ENCODE measurements at regions not wholly inside any gene's neighbourhood (a gene's known extent, or its start where the extent isn't known, plus 50 kb on each side); places are given as distances from the start of the nearest gene placed in this dataset.

DNA sequence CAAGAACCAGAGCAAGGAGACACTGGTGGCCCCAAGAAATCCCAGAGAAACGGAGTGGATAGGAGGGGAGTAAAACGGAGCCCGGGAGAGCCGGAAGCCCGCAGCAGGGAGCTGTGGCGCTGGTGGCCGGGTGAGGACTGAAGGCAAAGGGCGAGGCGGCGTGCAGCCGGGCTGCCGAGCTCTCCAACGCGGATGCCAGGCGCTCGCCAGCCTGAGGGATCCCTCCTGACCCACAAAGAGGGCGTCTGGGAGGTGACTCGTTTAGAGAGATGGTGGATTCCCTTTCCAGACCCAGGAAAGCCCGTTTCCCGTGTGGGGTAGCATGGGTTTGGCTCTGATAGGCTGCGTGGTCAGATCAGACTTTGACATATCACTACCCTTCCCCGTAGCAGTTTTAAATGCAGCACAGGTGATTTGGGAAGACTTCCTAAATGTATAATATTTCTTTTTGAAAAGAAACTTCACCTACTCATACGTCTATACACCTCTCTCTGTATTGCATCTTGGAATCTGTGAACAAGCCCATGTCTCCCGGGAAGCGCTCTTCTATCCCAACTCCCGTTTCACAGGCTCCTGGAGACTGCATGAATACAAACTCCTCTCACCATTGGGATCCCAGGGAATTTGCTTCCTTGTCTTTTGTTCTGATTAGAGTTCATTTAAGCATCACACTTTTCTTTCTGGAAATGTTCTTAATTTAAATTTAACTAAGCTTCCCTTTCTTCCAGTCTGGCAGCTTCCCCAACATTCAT is 158.1 kb downstream of the C9orf152 start:
- peak; percentile 55 to 56 for DNase-seq
- TF ChIP-seq POLR2A (IDR thresholded peaks at IDR 0.05; ENCODE audit: low read length) = no peak
- TF ChIP-seq GATA1 (IDR thresholded peaks at IDR 0.05; ENCODE audit: low read depth, low read length) = no peak

DNA sequence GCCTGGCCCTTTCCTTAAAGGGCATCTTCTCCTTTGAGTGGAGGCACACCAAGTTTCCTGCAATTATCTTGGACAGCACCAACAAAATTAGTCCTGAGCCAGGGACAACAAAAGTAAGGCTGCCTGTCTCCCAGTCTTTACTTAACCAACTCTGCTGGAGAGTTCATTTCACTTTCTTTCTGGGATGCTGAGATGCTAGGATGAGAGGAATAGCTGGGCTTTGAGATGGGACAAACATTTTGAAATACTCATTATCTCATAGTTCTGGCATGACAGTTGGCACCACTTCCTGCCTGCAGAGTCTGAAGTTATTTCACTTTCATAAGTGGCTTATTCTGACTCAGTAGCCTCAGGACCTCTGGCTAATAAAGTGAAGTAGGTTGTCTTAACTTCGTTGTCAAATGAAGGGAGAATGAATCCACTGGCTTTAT is 157.0 kb downstream of the C9orf152 start:
- peak in 1 of 2 experiments; percentile 6 for DNase-seq
- TF ChIP-seq GATA1 (IDR thresholded peaks at IDR 0.05; ENCODE audit: low read depth, low read length) (no peak), POLR2A (IDR thresholded peaks at IDR 0.05; ENCODE audit: low read length) (no peak)

DNA sequence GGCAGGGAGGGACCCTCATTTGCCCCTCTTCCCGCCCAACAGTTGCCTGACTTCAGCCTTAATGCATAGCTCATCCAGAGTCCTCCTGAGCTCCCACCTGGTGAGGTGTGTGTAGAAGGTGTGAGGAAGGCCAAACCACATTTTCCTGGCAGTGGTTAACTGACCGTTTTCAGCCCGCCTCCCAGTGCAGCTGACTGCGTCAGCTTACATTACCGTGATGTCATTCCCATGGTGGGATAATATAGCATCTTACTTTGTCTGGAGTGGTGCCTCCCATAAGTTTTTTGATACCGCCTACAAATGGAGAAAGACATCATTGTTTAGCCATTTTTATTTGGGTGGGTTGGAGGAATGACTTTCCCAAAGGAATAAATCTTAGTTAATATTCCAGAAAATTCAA is 151.9 kb downstream of the C9orf152 start:
- TF ChIP-seq POLR2A (IDR thresholded peaks at IDR 0.05; ENCODE audit: low read length) (no peak), GATA1 (IDR thresholded peaks at IDR 0.05; ENCODE audit: low read depth, low read length) (no peak)
- no peak for DNase-seq

DNA sequence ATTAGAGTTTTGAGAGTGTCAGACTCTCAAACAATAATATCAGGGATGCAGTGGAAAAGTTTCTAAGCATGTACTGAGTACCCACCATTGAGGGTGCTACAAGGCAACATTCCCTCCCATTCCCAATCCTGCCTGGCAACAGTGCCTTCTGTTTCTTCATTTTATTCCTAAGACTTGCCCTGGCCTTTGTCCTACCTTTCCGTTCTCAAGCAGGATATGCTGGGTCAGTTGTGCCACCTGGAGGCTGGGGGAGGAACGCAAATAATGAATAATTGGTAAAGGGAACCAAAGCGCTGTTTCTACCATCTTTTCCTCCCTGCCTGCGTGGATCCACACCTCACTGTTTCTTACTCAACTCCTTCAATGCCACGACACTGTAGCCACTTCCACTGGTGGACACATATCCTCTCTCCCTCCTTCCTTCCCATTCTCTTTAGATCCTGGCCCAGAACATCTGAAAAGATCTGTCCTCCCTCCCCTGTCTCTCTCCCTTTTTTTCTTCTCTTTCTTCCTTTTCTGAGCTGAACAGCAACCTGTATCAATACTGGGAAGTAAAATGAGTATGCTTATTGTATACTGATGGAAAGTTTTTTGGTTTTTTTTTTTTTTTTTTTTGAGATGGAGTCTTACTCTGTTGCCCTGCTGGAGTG is 149.5 kb downstream of the C9orf152 start:
- no peak for TF ChIP-seq GATA1 (IDR thresholded peaks at IDR 0.05; ENCODE audit: low read depth, low read length)
- no peak for TF ChIP-seq POLR2A (IDR thresholded peaks at IDR 0.05; ENCODE audit: low read length)
- peak; percentile 43 to 50 for DNase-seq

DNA sequence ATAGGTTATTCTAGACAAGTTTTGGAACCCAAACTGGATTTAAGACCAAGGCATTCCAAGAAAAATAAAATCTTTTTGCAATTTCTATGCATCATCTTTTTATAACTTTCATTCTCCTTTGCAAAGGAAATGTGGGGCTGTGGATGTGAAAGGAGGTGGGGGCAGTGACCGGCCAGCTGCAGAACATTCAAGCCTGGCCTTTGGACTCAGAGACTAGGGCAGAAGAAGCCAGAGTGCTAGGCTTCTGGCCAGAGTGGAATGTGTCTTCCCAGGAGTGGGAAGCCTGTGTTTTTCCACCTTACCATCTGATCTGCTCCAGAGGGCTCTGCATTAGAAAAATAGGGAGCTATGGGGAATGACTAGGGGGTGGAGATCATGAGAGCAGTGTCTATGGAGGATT is 148.5 kb downstream of the C9orf152 start:
- no peak for DNase-seq
- no peak for TF ChIP-seq GATA1 (IDR thresholded peaks at IDR 0.05; ENCODE audit: low read depth, low read length)
- TF ChIP-seq POLR2A (IDR thresholded peaks at IDR 0.05; ENCODE audit: low read length) = no peak

DNA sequence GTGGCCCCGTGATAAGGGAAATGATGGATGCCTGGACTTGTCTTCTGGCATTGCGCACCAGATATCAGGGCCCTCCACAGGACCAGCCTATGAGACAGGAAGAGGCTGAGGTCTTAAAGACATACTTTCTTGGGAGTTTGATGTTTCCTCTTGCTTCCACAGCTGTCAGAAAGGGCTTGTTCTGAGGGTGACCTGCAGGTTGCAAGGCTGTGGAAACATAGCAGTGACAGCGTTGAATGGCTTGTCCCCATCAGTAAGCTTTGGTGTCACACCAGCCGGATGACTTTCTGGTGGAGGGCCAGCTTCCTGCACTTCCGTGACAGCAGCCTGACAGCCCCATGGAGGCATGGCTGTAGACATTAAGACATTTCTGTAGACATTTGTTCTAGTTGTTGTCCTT is 143.2 kb downstream of the C9orf152 start:
- peak in 1 of 2 experiments; percentile 25 for DNase-seq
- no peak for TF ChIP-seq GATA1 (IDR thresholded peaks at IDR 0.05; ENCODE audit: low read depth, low read length)
- no peak for TF ChIP-seq POLR2A (IDR thresholded peaks at IDR 0.05; ENCODE audit: low read length)

DNA sequence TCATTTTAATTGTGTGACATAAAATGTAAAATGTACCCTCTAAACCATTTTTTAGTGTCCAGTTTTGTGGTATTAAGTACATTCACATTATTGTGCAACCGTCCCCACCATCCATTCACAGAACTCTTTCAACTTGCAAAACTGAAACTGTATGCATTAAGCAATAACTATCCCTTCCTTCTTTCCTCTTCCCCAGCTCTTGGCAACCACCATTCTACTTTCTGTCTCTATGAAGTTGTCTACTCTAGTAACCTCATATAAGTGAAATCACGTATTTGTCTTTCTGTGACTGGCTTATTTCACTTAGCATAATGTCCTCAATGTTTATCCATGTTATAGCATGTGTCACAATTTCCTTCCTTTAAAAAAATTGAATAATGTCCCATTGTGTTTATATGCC is 142.4 kb downstream of the C9orf152 start:
- no peak for DNase-seq
- TF ChIP-seq GATA1 (IDR thresholded peaks at IDR 0.05; ENCODE audit: low read depth, low read length) (no peak), POLR2A (IDR thresholded peaks at IDR 0.05; ENCODE audit: low read length) (no peak)

DNA sequence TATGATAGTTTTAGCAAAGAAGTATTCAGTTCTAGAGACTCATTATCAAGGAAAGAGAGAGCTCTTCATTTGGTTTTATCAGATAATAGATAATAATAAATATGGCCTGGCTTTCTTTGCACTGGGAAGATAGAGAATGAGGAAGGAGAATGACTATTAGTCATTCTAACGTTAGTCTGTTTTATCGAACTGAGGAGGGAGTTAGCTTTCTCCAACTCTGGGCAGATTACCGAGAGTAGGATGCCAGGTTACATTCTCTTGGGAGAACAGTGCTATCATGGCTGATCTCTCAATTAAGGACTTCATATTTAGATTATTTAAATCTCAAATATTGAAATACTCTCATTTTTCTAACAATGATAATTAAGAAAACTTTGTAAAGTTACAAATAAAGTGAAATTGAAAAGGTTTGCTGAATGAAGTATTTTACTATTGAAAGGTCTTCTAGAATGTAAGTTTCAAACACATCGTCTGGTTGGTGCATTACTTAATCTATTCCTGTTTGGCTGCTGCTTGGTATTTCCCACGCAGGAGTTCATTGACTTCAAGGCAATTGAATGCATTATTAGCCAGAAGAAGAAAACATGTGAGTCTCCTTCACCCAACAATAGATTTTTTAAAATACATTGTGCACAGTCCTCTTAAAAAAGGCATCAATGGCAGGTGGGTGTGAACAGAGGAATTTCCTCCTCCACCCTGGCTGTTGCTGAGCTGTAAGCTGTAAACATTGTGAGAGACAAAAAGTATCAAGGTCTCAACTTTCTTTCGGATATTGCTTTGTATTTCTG is 140.8 kb downstream of the C9orf152 start:
- no peak for TF ChIP-seq POLR2A (IDR thresholded peaks at IDR 0.05; ENCODE audit: low read length)
- no peak for TF ChIP-seq GATA1 (IDR thresholded peaks at IDR 0.05; ENCODE audit: low read depth, low read length)

DNA sequence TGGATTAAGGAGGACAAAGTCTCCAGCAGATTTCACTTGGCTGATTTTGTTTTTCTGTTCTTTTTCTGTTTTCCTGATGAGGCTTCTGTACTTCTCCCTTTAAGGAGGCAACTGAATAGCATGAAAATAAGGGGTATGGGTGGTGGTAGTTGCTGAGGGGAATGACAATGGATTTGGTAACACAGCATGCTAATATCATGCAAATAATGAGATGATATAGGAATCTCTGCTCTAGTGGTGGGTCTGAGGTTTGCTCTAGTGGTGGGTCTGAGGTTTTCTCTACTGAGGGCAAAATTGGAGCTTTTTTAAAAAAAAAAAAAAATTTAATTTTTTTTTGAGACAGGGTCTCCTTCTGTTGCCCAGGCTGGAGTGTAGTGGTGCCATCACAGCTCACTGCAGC is 139.7 kb downstream of the C9orf152 start:
- DNase-seq = no peak

More for the DNA sequence above, 140.8 kb downstream of the C9orf152 start:
- peak in 1 of 2 experiments; percentile 50 for DNase-seq

DNA sequence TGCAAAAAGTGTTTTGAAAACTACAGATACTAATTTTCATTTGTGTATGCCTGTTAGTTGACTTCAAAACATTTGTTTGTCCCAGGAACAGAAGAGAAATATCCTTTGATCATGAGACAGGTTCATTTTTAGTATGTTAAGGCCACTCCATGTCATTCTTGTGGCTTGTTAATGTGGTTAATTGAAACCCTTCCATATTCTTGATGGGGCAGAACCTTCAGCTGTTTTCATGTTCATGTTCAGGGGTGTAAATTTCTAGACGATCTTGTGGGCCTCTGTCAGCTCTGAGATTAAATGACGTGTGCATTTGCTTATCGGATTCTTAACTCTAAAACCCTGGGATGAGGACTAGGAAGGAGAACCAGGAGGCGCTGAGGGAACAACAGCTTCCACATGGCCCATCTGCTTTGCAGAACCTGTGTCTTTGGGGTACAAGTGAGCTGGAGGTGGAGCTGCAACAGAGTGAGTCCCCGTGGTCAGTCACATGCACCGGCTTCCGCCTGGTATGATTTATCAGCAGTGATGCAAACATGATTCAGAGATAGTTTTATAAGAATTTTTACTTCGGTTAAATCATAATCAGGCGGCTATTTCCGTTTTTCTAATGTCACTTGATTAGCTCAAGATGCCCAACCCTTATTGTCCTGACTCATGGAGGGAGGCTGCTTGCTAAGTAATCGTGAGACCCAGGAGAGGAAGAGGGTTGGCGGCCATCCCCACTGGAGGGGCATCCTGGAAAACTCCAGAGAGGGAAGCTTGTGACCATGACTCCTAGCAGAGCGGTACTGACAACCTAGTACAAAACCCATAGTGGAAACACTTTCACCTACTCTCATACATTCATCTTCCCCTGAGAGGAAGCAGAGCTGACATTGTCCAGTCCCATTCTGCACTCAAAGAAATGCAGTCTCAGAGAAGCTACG is 138.4 kb downstream of the C9orf152 start:
- peak; percentile 56 for TF ChIP-seq POLR2A (IDR thresholded peaks at IDR 0.05; ENCODE audit: low read length)
- TF ChIP-seq GATA1 (IDR thresholded peaks at IDR 0.05; ENCODE audit: low read depth, low read length) = no peak
- peak; percentile 43 to 65 for DNase-seq

More for the DNA sequence above, 139.7 kb downstream of the C9orf152 start:
- TF ChIP-seq GATA1 (IDR thresholded peaks at IDR 0.05; ENCODE audit: low read depth, low read length) (no peak), POLR2A (IDR thresholded peaks at IDR 0.05; ENCODE audit: low read length) (no peak)

DNA sequence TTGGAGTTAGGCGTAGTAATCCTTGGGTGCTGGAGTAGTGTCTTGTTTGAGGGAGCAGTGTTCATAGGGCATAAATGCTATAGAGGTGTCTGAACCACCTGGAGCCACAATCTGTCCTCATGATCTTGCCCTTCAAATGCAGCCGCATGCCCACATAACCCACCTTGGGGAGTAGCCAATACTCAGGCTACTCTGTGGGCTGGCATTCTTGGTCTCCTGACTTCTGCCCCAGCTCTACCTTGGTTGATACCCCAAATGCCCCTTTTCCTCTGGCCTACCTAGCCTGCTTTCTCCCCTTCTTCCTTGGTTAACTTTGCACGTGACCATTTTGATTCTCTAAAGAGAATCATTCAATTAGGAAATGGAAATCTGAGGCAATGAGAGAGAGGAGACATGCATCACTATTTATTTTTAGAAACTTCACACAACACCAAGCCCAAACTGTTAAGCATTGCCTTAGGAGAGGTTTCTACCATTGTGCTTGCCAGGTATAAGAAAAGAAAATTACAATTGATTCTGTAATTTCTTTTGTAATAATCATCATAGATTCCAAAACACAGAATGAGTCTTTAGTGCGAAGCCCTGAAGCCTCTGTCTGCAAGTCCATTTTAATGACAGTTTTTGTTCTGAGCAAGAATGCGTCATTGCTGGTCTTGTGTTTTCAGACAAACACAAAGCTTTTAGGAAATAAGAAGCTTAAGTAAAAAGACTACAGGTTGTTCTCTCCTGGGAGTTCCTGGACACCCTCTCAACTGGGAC is 135.2 kb downstream of the C9orf152 start:
- DNase-seq = no peak
- no peak for TF ChIP-seq POLR2A (IDR thresholded peaks at IDR 0.05; ENCODE audit: low read length)
- no peak for TF ChIP-seq GATA1 (IDR thresholded peaks at IDR 0.05; ENCODE audit: low read depth, low read length)

DNA sequence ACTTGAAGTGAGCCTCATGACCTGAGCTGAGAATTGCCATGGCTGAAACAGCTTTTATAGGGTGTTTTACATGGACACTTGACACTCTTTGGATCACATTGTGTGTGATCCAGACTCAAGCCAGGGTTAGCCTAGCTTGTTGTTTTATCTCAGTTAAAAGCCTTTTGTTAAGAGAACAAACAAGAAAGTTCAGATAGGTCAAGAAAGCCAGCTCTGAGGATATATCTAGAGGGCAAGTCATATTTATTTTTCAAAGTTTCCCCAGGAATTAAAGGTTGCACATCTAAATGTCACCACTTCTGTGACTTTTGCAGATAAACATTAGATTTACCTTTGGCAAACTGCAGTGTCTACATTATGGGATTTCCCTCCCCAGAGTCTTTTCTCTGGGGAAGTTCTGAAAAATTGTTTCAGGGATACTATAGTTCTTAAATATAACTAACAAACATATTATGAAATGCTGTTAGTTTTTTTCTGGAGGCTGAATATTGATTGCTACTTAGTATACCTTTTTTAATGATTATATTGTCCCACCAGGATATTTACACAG is 134.5 kb downstream of the C9orf152 start:
- no peak for DNase-seq
- TF ChIP-seq POLR2A (IDR thresholded peaks at IDR 0.05; ENCODE audit: low read length) (no peak), GATA1 (IDR thresholded peaks at IDR 0.05; ENCODE audit: low read depth, low read length) (no peak)
